ENCODE measurements at regions not wholly inside any gene's neighbourhood (a gene's known extent, or its start where the extent isn't known, plus 50 kb on each side); places are given as distances from the start of the nearest gene placed in this dataset.

DNA sequence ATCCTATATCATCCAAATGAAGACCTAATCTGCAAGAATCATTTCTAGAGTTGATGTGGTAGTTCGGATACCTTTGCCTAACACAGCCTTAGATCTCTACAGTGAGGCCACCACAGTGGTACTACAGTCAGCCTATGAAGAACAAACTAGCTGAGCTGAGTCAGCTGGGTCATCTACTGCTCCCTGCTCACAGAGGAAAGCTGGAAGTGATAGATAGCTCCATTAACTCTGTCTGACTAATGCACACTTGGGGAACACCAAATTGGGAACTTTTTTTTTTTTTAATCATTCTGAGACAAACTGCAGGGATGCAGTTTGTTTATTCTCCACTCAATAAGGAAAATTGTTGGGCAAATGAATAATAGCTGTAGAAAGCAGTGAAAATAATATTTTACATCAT, 1160.6 kb downstream of the PCDH9 start:
- Histone ChIP-seq H3K79me2 (ENCODE audit: control insufficient read depth, insufficient read depth, low read length) (no peaks in the 10 kb centered on the region), H3K36me3 (ENCODE audit: control insufficient read depth in 2 of 2, insufficient read depth in 2 of 2, low read length in 1 of 2) (no peaks in the 10 kb centered on the region), H2AFZ (ENCODE audit: control insufficient read depth, low read depth, low read length) (no peak overlapping the region), H3K9me3 (replicated peaks; ENCODE audit: control insufficient read depth, insufficient read depth, low read length) (no peaks in the 10 kb centered on the region), H3K27me3 (replicated peaks in 1 of 2; ENCODE audit: control insufficient read depth in 2 of 2, insufficient read depth in 2 of 2, low read length in 1 of 2) (no peaks in the 10 kb centered on the region), H3K9ac (ENCODE audit: control insufficient read depth, insufficient read depth, low read length) (no peak overlapping the region), H3K4me3 (no peak overlapping the region), H3K4me1 (ENCODE audit: control insufficient read depth, insufficient read depth, low read length) (no peaks in the 10 kb centered on the region), H4K20me1 (ENCODE audit: control insufficient read depth, insufficient read depth) (no peaks in the 10 kb centered on the region), H3K27ac (ENCODE audit: control insufficient read depth, insufficient read depth) (no peak overlapping the region), H3K4me2 (ENCODE audit: control insufficient read depth, insufficient read depth) (no peak overlapping the region)
- WGBS (ENCODE audit: insufficient coverage, insufficient replicate concordance, low lambda C conversion rate, missing lambda C conversion rate) = 0% methylated on average over 1 of the region's 1 CpG
- ChIA-PET RAD21 (ENCODE audit: unreplicated experiment) (no interaction called here), POLR2A (no interaction called here), SMC1A (ENCODE audit: uncharacterized antibody, unreplicated experiment) (no interaction called here), CTCF (interaction anchor here (0.6 kb wide), 3 partner anchors 143 to 1690 kb away, joined by 3 to 4 read pairs (median 3); no protein-coding TSS in a partner anchor)
- no peak for TF ChIP-seq SMAD1 (IDR thresholded peaks at IDR 0.05; ENCODE audit: low read depth, partially characterized antibody)
- no peak for TF ChIP-seq BCL11A (IDR thresholded peaks at IDR 0.05; ENCODE audit: low read depth, low read length)
- no peak for TF ChIP-seq SMAD5 (IDR thresholded peaks at IDR 0.05; ENCODE audit: low read depth)
- no peak for TF ChIP-seq YBX1 (IDR thresholded peaks at IDR 0.05)
- TF ChIP-seq TARDBP (IDR thresholded peaks at IDR 0.05; ENCODE audit: borderline replicate concordance) = no peak
- TF ChIP-seq, protein P1, sequence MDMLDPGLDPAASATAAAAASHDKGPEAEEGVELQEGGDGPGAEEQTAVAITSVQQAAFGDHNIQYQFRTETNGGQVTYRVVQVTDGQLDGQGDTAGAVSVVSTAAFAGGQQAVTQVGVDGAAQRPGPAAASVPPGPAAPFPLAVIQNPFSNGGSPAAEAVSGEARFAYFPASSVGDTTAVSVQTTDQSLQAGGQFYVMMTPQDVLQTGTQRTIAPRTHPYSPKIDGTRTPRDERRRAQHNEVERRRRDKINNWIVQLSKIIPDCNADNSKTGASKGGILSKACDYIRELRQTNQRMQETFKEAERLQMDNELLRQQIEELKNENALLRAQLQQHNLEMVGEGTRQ (IDR thresholded peaks at IDR 0.05; ENCODE audit: borderline replicate concordance, low read depth, low read length) = no peak
- no peak for TF ChIP-seq SREBF1 (IDR thresholded peaks at IDR 0.05; ENCODE audit: low read length)
- no peak for TF ChIP-seq HCFC1 (IDR thresholded peaks at IDR 0.05; ENCODE audit: low read length)
- no peak for TF ChIP-seq TCF12 (IDR thresholded peaks at IDR 0.05; ENCODE audit: low read depth, low read length)
- no peak for TF ChIP-seq NR2C2 (IDR thresholded peaks at IDR 0.05; ENCODE audit: borderline replicate concordance, control insufficient read depth, insufficient read length, low read depth)
- TF ChIP-seq, protein P2, sequence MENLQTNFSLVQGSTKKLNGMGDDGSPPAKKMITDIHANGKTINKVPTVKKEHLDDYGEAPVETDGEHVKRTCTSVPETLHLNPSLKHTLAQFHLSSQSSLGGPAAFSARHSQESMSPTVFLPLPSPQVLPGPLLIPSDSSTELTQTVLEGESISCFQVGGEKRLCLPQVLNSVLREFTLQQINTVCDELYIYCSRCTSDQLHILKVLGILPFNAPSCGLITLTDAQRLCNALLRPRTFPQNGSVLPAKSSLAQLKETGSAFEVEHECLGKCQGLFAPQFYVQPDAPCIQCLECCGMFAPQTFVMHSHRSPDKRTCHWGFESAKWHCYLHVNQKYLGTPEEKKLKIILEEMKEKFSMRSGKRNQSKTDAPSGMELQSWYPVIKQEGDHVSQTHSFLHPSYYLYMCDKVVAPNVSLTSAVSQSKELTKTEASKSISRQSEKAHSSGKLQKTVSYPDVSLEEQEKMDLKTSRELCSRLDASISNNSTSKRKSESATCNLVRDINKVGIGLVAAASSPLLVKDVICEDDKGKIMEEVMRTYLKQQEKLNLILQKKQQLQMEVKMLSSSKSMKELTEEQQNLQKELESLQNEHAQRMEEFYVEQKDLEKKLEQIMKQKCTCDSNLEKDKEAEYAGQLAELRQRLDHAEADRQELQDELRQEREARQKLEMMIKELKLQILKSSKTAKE (IDR thresholded peaks at IDR 0.05; ENCODE audit: low read depth, poor library complexity, severe bottlenecking) = no peak
- TF ChIP-seq HDAC2 (IDR thresholded peaks at IDR 0.05) = no peak
- DNase-seq (ENCODE audit: low read depth, low spot score) = no peak
- no peak for FAIRE-seq
- no TSS peak for BruUV-seq (replicated peaks)
- no peak for ATAC-seq
- in situ Hi-C loops (cut with MboI) = no loop called here
- intact Hi-C loops (cut with micrococcal nuclease; ENCODE audit: unreplicated experiment) = no loop called here
